ENCODE measurements at regions not wholly inside any gene's neighbourhood (a gene's known extent, or its start where the extent isn't known, plus 50 kb on each side); places are given as distances from the start of the nearest gene placed in this dataset.

- no peak for TF ChIP-seq ZNF507 (tag; conservative IDR thresholded peaks at IDR 0.05)
- no peak for TF ChIP-seq HCFC1 (IDR thresholded peaks at IDR 0.05; ENCODE audit: low read depth, low read length)
- no peak for TF ChIP-seq HOXB6 (CRISPR knock-in tag; IDR thresholded peaks at IDR 0.05; ENCODE audit: borderline replicate concordance)
- no peak for TF ChIP-seq RNF2 (IDR thresholded peaks at IDR 0.05)
- no peak for TF ChIP-seq XRCC3 (IDR thresholded peaks at IDR 0.05)
- TF ChIP-seq MCM7 (IDR thresholded peaks at IDR 0.05), result no peak
- TF ChIP-seq POLR3G (IDR thresholded peaks at IDR 0.05; ENCODE audit: extremely low read depth, insufficient read length, insufficient replicate concordance), result no peak
- no peak for TF ChIP-seq ZHX1 (conservative IDR thresholded peaks at IDR 0.05; ENCODE audit: low read length)
- TF ChIP-seq HNRNPH1 (optimal IDR thresholded peaks at IDR 0.05; ENCODE audit: low read depth, low read length), result no peak
- no peak for TF ChIP-seq SRSF7 (optimal IDR thresholded peaks at IDR 0.05; ENCODE audit: low read depth, low read length)
- no peak for TF ChIP-seq ARNT (IDR thresholded peaks at IDR 0.05)
- DNase-seq (ENCODE audit: extremely low read depth in 1 of 4, low spot score in 3 of 4), result no peak
- H3K9ac ChIP-seq (ENCODE audit: insufficient read depth in 1 of 2, low read depth in 2 of 2, low read length in 2 of 2), result no peak overlapping the region
- CTCF ChIA-PET (ENCODE audit: low intra/inter-chr PET ratio), result no interaction called here
- H3K27me3 ChIP-seq (ENCODE audit: control insufficient read depth in 2 of 2, insufficient read depth in 2 of 2, low read length in 2 of 2), result no peaks in the 10 kb centered on the region
- no TSS peak for BruUV-seq (replicated peaks)
- no peaks in the 10 kb centered on the region for H3K79me2 ChIP-seq (ENCODE audit: control insufficient read depth, insufficient read depth, low read length)
- FAIRE-seq, result no peak
- no peaks in the 10 kb centered on the region for H4K20me1 ChIP-seq (replicated peaks; ENCODE audit: control insufficient read depth, insufficient read depth, low read length)
- ATAC-seq, result no peak
- H3K9me3 ChIP-seq (replicated peaks; ENCODE audit: control insufficient read depth, insufficient read depth, low read depth, low read length), result no peaks in the 10 kb centered on the region
- no peak overlapping the region for H3K4me2 ChIP-seq (ENCODE audit: insufficient read depth, low read length)
- H2AFZ ChIP-seq (ENCODE audit: low read depth, low read length), result no peak overlapping the region
- POLR2A ChIA-PET, result no interaction called here
- in situ Hi-C loops (cut with MboI), result no loop called here
- H3K9me1 ChIP-seq (ENCODE audit: control insufficient read depth, insufficient read depth, low read length), result no peaks in the 10 kb centered on the region
- 2% methylated on average over 9 of the region's 11 CpGs for WGBS (ENCODE audit: insufficient coverage, low coverage, missing lambda C conversion rate)
- H3K4me1 ChIP-seq (replicated peaks in 1 of 2; ENCODE audit: control insufficient read depth in 2 of 2, insufficient read depth in 2 of 2, low read length in 2 of 2), result no peaks in the 10 kb centered on the region
- H3K36me3 ChIP-seq (ENCODE audit: control insufficient read depth, insufficient read depth, low read length), result no peaks in the 10 kb centered on the region
- no peak overlapping the region for H3K4me3 ChIP-seq
- H3K27ac ChIP-seq (ENCODE audit: extremely low read depth, low read depth, low read length), result no peak overlapping the region
- intact Hi-C loops (cut with micrococcal nuclease), result loop anchor here (10.0 kb wide), 1 partner anchor 289 kb away; no protein-coding TSS in a partner anchor
Observed at GRCh38 chr21:17673261-17674020, 60.7 kb upstream of the BTG3 start.
